HCT116 (cell line): ENCODE measurements at regions not wholly inside any gene's neighbourhood (a gene's known extent, or its start where the extent isn't known, plus 50 kb on each side); places are given as distances from the start of the nearest gene placed in this dataset.

ENCODE experiments used
- ATAC-seq: fragments of 200-7000 bp; cut with Tn5 transposase; 2 replicates; pipeline ENCODE4 v1.9.1; 2020; ENCODE audit warnings: mild to moderate bottlenecking, moderate library complexity
- BruUV-seq: library from RNA; stranded (reverse); fragments of 400-500 nt; replicated peaks from 2 replicates; lab custom pipeline; 2021; lab: Mats Ljungman, UMichigan
- CTCF ChIA-PET: fragments of 300-600 bp; sonication (Branson Sonifier 250); formaldehyde crosslinking; loops from one replicate; lab custom pipeline; 2021; ENCODE audit warnings: antibody characterized with exemption; lab: Charles Lee
- POLR2A ChIA-PET: fragments of 300-600, 350-600 bp; sonication (Branson Sonifier 250); formaldehyde crosslinking; loops from one replicate; lab custom pipeline; 2021; ENCODE audit warnings: antibody characterized with exemption; lab: Charles Lee
- RAD21 ChIA-PET, 2 experiments: fragments of 300-600 bp; sonication (Branson Sonifier 250); formaldehyde crosslinking; loops; one replicate each; lab custom pipeline; 2023; ENCODE audit warnings: low total read pairs in 2 of 2; ENCODE audit not compliant: uncharacterized antibody in 2 of 2, unreplicated experiment in 2 of 2, low non-redundant PET in 1 of 2; lab: Charles Lee
- DNase-seq: peaks from one replicate; pipeline ENCODE4 v3.0.0-alpha.2; 2010; ENCODE audit warnings: low read depth, low spot score
- H2AFZ ChIP-seq: fragments of 200-600 bp; shearing (Covaris generic), sonication (generic); 2 replicates; pipeline ENCODE4 v1.6.1; 2017; ENCODE audit warnings: low read depth, mixed run types, mixed read lengths, antibody characterized with exemption, low read length; ENCODE audit not compliant: poor library complexity, severe bottlenecking
- H3K27ac ChIP-seq: 2 replicates; pipeline ENCODE4 v1.5.1; 2012; ENCODE audit warnings: low read depth, low read length
- H3K27me3 ChIP-seq: fragments of 200-600 bp; sonication (generic); 2 replicates; pipeline ENCODE4 v1.6.1; 2016; ENCODE audit warnings: mixed run types, low read length, mixed read lengths; ENCODE audit not compliant: insufficient read depth
- H3K36me3 ChIP-seq, 2 experiments: fragments of 200-500 bp in 1 of 2; fragments of 200-600 bp in 1 of 2; sonication (Bioruptor generic) in 1 of 2; sonication (generic) in 1 of 2; 2 replicates each; pipeline versions ENCODE4 v1.5.1 to v1.6.1; 2014 to 2016; ENCODE audit warnings: low read length in 2 of 2, inconsistent platforms in 1 of 2, mixed read lengths in 1 of 2, mixed run types in 1 of 2; ENCODE audit not compliant: insufficient read depth in 2 of 2, control insufficient read depth in 1 of 2
- H3K4me1 ChIP-seq, 2 experiments: fragments of 200-600 bp in 1 of 2; sonication (generic) in 1 of 2; 2 replicates each; pipeline versions ENCODE4 v1.5.1 to v1.6.1; 2012 to 2017; ENCODE audit warnings: low read length in 2 of 2, inconsistent platforms in 1 of 2, mild to moderate bottlenecking in 1 of 2, mixed read lengths in 1 of 2, mixed run types in 1 of 2, moderate library complexity in 1 of 2; ENCODE audit not compliant: insufficient read depth in 2 of 2, control insufficient read depth in 1 of 2
- H3K4me2 ChIP-seq: fragments of 200-600 bp; sonication (generic); 2 replicates; pipeline ENCODE4 v1.6.1; 2017; ENCODE audit warnings: mixed run types, low read length, mixed read lengths
- H3K4me3 ChIP-seq, 2 experiments: fragments of 200-600 bp in 1 of 2; sonication (generic) in 1 of 2; replicated peaks in 1 of 2; 2 replicates each; pipeline ENCODE4 v1.5.1; 2011 to 2016; ENCODE audit warnings: low read length in 2 of 2, control low read depth in 1 of 2, low read depth in 1 of 2, mild to moderate bottlenecking in 1 of 2, mixed read lengths in 1 of 2, mixed run types in 1 of 2
- H3K79me2 ChIP-seq: fragments of 200-600 bp; sonication (generic); 2 replicates; pipeline ENCODE4 v1.6.1; 2017; ENCODE audit warnings: mild to moderate bottlenecking, mixed run types, low read length, moderate library complexity, mixed read lengths; ENCODE audit not compliant: insufficient read depth
- H3K9ac ChIP-seq: fragments of 200-600 bp; sonication (generic); 2 replicates; pipeline ENCODE4 v1.6.1; 2016; ENCODE audit warnings: low read length, mixed read lengths
- H3K9me2 ChIP-seq: fragments of 200-600 bp; sonication (generic), shearing (Covaris generic); 2 replicates; pipeline ENCODE4 v1.6.1; 2017; ENCODE audit warnings: mixed run types, mild to moderate bottlenecking, moderate library complexity; ENCODE audit not compliant: insufficient read depth
- H3K9me3 ChIP-seq, 2 experiments: fragments of 200-500 bp in 1 of 2; fragments of 200-600 bp in 1 of 2; sonication (Bioruptor generic) in 1 of 2; sonication (generic) in 1 of 2; 2 replicates each; pipeline ENCODE4 v1.6.1; 2014 to 2017; ENCODE audit warnings: low read length in 2 of 2, mixed read lengths in 2 of 2, inconsistent platforms in 1 of 2, low read depth in 1 of 2, mild to moderate bottlenecking in 1 of 2, mixed run types in 1 of 2, moderate library complexity in 1 of 2; ENCODE audit not compliant: control insufficient read depth in 1 of 2, insufficient read depth in 1 of 2
- H4K20me1 ChIP-seq: fragments of 200-600 bp; sonication (generic), shearing (Covaris generic); 2 replicates; pipeline ENCODE4 v1.6.1; 2017; ENCODE audit warnings: mixed run types, mild to moderate bottlenecking, moderate library complexity; ENCODE audit not compliant: insufficient read depth
- CEBPB ChIP-seq: IDR thresholded peaks from 2 replicates; pipeline ENCODE4 v1.6.1; 2012; ENCODE audit warnings: low read depth
- EGR1 ChIP-seq: IDR thresholded peaks from 2 replicates; pipeline ENCODE4 v1.6.1; 2012; ENCODE audit warnings: low read depth
- ELF1 ChIP-seq: IDR thresholded peaks from 2 replicates; pipeline ENCODE4 v1.6.1; 2012; ENCODE audit warnings: low read depth, borderline replicate concordance
- FOSL1 ChIP-seq: IDR thresholded peaks from 2 replicates; pipeline ENCODE4 v1.6.1; 2012; ENCODE audit warnings: low read depth
- JUND ChIP-seq: IDR thresholded peaks from 2 replicates; pipeline ENCODE4 v1.6.1; 2012
- POLR2A ChIP-seq: IDR thresholded peaks from 2 replicates; pipeline ENCODE4 v1.7.0; 2011; ENCODE audit warnings: borderline replicate concordance; ENCODE audit not compliant: insufficient read depth, insufficient read length; ENCODE audit errors: extremely low read depth
- POLR2AphosphoS5 ChIP-seq: IDR thresholded peaks from 2 replicates; pipeline ENCODE4 v1.6.1; 2011; ENCODE audit warnings: mild to moderate bottlenecking, low read depth, low read length, moderate library complexity
- RAD21 ChIP-seq: IDR thresholded peaks from 2 replicates; pipeline ENCODE4 v1.6.1; 2012; ENCODE audit warnings: low read depth, mild to moderate bottlenecking
- TCF7L2 ChIP-seq: IDR thresholded peaks from 2 replicates; pipeline ENCODE4 v1.7.0; 2011; ENCODE audit warnings: borderline replicate concordance, inconsistent platforms; ENCODE audit not compliant: insufficient read depth, insufficient read length; ENCODE audit errors: extremely low read depth
- YY1 ChIP-seq: IDR thresholded peaks from 2 replicates; pipeline ENCODE4 v1.6.1; 2011; ENCODE audit warnings: low read length, low read depth, moderate library complexity, mild to moderate bottlenecking; ENCODE audit not compliant: insufficient replicate concordance; ENCODE audit errors: extremely low read depth
- intact Hi-C: fragments of 100-400 bp; cut with micrococcal nuclease; formaldehyde crosslinking; loops from 2 replicates; pipeline ENCODE4 v1.10.0; 2022
- TF ChIP-seq, protein P1 (sequence below), 3 experiments: fragments of 200-600 bp in 1 of 3; sonication (generic) in 1 of 3; IDR thresholded peaks in 2 of 3; conservative IDR thresholded peaks in 1 of 3; 2 replicates each; pipeline ENCODE4 v1.5.1; 2012 to 2017; ENCODE audit warnings: low read depth in 2 of 3, low read length in 2 of 3, antibody characterized with exemption in 1 of 3, borderline replicate concordance in 1 of 3, control low read depth in 1 of 3, mild to moderate bottlenecking in 1 of 3, mixed read lengths in 1 of 3, mixed run types in 1 of 3, moderate library complexity in 1 of 3; ENCODE audit not compliant: insufficient read depth in 1 of 3
- TF ChIP-seq, protein P2 (sequence below): IDR thresholded peaks from 2 replicates; pipeline ENCODE4 v1.6.1; 2012
- TF ChIP-seq, protein P3 (sequence below): IDR thresholded peaks from 2 replicates; pipeline ENCODE4 v1.6.1; 2011; ENCODE audit warnings: mild to moderate bottlenecking, low read length, moderate library complexity; ENCODE audit not compliant: insufficient replicate concordance; ENCODE audit errors: extremely low read depth
- TF ChIP-seq, protein P4 (sequence below): IDR thresholded peaks from 2 replicates; pipeline ENCODE4 v1.6.1; 2012

DNA sequence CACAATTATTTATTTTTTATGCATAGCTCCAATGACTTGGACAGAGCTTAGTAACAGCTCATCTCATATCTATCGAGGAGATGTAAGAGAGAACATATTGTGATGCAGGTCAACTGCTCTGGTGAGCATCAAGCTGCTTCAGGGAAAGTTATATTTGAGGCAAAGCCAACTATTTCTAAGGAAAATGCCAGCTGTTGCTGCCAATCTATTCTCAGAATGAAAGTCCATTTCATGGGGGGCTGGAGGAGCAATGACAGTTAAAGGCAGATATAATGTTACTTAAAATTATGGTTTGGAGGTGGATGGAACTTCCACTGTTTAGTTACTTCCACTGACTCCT lies 424.8 kb downstream of the KIF20B start:
- H3K79me2 ChIP-seq = no peaks in the 10 kb centered on the region
- RAD21 ChIA-PET = no interaction called here
- TF ChIP-seq RAD21 (no peak), EGR1 (no peak), TCF7L2 (no peak), JUND (no peak), FOSL1 (no peak), POLR2AphosphoS5 (no peak), ELF1 (no peak), CEBPB (no peak), POLR2A (no peak), YY1 (no peak)
- TF ChIP-seq, protein P1, sequence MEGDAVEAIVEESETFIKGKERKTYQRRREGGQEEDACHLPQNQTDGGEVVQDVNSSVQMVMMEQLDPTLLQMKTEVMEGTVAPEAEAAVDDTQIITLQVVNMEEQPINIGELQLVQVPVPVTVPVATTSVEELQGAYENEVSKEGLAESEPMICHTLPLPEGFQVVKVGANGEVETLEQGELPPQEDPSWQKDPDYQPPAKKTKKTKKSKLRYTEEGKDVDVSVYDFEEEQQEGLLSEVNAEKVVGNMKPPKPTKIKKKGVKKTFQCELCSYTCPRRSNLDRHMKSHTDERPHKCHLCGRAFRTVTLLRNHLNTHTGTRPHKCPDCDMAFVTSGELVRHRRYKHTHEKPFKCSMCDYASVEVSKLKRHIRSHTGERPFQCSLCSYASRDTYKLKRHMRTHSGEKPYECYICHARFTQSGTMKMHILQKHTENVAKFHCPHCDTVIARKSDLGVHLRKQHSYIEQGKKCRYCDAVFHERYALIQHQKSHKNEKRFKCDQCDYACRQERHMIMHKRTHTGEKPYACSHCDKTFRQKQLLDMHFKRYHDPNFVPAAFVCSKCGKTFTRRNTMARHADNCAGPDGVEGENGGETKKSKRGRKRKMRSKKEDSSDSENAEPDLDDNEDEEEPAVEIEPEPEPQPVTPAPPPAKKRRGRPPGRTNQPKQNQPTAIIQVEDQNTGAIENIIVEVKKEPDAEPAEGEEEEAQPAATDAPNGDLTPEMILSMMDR (IDR thresholded peaks at IDR 0.05 in 2 of 3, conservative IDR thresholded peaks at IDR 0.05 in 1 of 3; ENCODE audit: borderline replicate concordance in 1 of 3, insufficient read depth in 1 of 3, low read depth in 2 of 3, low read length in 2 of 3) = no peak
- TF ChIP-seq, protein P2, sequence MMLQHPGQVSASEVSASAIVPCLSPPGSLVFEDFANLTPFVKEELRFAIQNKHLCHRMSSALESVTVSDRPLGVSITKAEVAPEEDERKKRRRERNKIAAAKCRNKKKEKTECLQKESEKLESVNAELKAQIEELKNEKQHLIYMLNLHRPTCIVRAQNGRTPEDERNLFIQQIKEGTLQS = no peak
- TF ChIP-seq, protein P3, sequence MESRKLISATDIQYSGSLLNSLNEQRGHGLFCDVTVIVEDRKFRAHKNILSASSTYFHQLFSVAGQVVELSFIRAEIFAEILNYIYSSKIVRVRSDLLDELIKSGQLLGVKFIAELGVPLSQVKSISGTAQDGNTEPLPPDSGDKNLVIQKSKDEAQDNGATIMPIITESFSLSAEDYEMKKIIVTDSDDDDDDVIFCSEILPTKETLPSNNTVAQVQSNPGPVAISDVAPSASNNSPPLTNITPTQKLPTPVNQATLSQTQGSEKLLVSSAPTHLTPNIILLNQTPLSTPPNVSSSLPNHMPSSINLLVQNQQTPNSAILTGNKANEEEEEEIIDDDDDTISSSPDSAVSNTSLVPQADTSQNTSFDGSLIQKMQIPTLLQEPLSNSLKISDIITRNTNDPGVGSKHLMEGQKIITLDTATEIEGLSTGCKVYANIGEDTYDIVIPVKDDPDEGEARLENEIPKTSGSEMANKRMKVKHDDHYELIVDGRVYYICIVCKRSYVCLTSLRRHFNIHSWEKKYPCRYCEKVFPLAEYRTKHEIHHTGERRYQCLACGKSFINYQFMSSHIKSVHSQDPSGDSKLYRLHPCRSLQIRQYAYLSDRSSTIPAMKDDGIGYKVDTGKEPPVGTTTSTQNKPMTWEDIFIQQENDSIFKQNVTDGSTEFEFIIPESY = no peak
- TF ChIP-seq, protein P4, sequence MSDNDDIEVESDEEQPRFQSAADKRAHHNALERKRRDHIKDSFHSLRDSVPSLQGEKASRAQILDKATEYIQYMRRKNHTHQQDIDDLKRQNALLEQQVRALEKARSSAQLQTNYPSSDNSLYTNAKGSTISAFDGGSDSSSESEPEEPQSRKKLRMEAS = no peak
- no peaks in the 10 kb centered on the region for H4K20me1 ChIP-seq
- POLR2A ChIA-PET = no interaction called here
- no peak overlapping the region for H3K4me3 ChIP-seq
- no peaks in the 10 kb centered on the region for H3K4me1 ChIP-seq
- no peaks in the 10 kb centered on the region for H3K27me3 ChIP-seq
- H2AFZ ChIP-seq = no peak overlapping the region
- ATAC-seq (no peak), DNase-seq (no peak)
- H3K27ac ChIP-seq = no peak overlapping the region
- no peaks in the 10 kb centered on the region for H3K9me2 ChIP-seq
- intact Hi-C loops = no loop called here
- no peaks in the 10 kb centered on the region; a peak in 1 of 4 replicates for H3K9me3 ChIP-seq
- no peak overlapping the region for H3K9ac ChIP-seq
- no peaks in the 10 kb centered on the region for H3K36me3 ChIP-seq
- H3K4me2 ChIP-seq = no peak overlapping the region
- CTCF ChIA-PET = interaction anchor here (0.6 kb wide), 2 partner anchors 18 to 734 kb away, joined by 3 to 5 read pairs; partner anchors contain the start of gene IFIT1
- BruUV-seq = no TSS peak
